Fibroblast of upper back skin (primary cell): ENCODE measurements at regions not wholly inside any gene's neighbourhood (a gene's known extent, or its start where the extent isn't known, plus 50 kb on each side); places are given as distances from the start of the nearest gene placed in this dataset.
A peak's percentile ranks its signal among the peaks of the same experiment; 100 is the strongest.

Experiments
- DNase-seq: peaks from one replicate; pipeline ENCODE4 v3.0.0-alpha.2; 2013

- DNase-seq: peak; percentile 28
Measured at GRCh38 chr2:21451403-21451802, 327.6 kb downstream of the TDRD15 start.

GRCh38 chr2:21452263-21452662, 328.5 kb downstream of the TDRD15 start:
- DNase-seq: no peak

- DNase-seq: no peak
Measured at GRCh38 chr2:21452678-21453077, 328.9 kb downstream of the TDRD15 start.

GRCh38 chr2:21453723-21454450, 330.1 kb downstream of the TDRD15 start:
- no peak for DNase-seq

GRCh38 chr2:21454839-21455238, 331.1 kb downstream of the TDRD15 start:
- DNase-seq: no peak

GRCh38 chr2:21461754-21462240, 338.0 kb downstream of the TDRD15 start:
- no peak for DNase-seq

- DNase-seq: no peak
Measured at GRCh38 chr2:21466341-21466927, 342.7 kb downstream of the TDRD15 start.

- DNase-seq: no peak
Measured at GRCh38 chr2:21467280-21467818, 343.6 kb downstream of the TDRD15 start.

GRCh38 chr2:21467910-21468309, 344.1 kb downstream of the TDRD15 start:
- no peak for DNase-seq

- no peak for DNase-seq
Measured at GRCh38 chr2:21468624-21469023, 344.9 kb downstream of the TDRD15 start.

- DNase-seq: no peak
Measured at GRCh38 chr2:21469158-21469557, 345.4 kb downstream of the TDRD15 start.

- no peak for DNase-seq
Measured at GRCh38 chr2:21469564-21469963, 345.8 kb downstream of the TDRD15 start.

GRCh38 chr2:21480162-21480561, 356.4 kb downstream of the TDRD15 start:
- no peak for DNase-seq

GRCh38 chr2:21484643-21485042, 360.9 kb downstream of the TDRD15 start:
- DNase-seq: no peak

GRCh38 chr2:21486445-21486844, 362.7 kb downstream of the TDRD15 start:
- DNase-seq: no peak

GRCh38 chr2:21489080-21489479, 365.3 kb downstream of the TDRD15 start:
- DNase-seq: no peak

- DNase-seq: no peak
Measured at GRCh38 chr2:21498016-21498415, 374.2 kb downstream of the TDRD15 start.

GRCh38 chr2:21500401-21500945, 376.7 kb downstream of the TDRD15 start:
- no peak for DNase-seq

- DNase-seq: no peak
Measured at GRCh38 chr2:21501376-21502027, 377.7 kb downstream of the TDRD15 start.

GRCh38 chr2:21515903-21516302, 392.1 kb downstream of the TDRD15 start:
- DNase-seq: peak; percentile 25

GRCh38 chr2:21519412-21519811, 395.6 kb downstream of the TDRD15 start:
- DNase-seq: no peak

- DNase-seq: no peak
Measured at GRCh38 chr2:21519821-21520220, 396.1 kb downstream of the TDRD15 start.

- no peak for DNase-seq
Measured at GRCh38 chr2:21535826-21536225, 412.1 kb downstream of the TDRD15 start.

- no peak for DNase-seq
Measured at GRCh38 chr2:21539685-21540084, 415.9 kb downstream of the TDRD15 start.
